Thyroid gland (tissue), 4 donors: ENCODE measurements at regions not wholly inside any gene's neighbourhood (a gene's known extent, or its start where the extent isn't known, plus 50 kb on each side); places are given as distances from the start of the nearest gene placed in this dataset.

Source experiments
- DNase-seq, 2 donors: peaks; one replicate each; pipeline ENCODE4 v3.0.0-alpha.2; 2019
- H3K27ac ChIP-seq, 3 donors: fragments of 200-600 bp; sonication (generic); 1 replicate in 2 of 3; 2 replicates in 1 of 3; pipeline ENCODE4 v1.5.1; 2016 to 2019; ENCODE audit warnings: mild to moderate bottlenecking in 1 of 3, moderate library complexity in 1 of 3
- H3K27me3 ChIP-seq: fragments of 200-600 bp; sonication (generic); one replicate; pipeline ENCODE4 v1.5.1; 2019
- H3K36me3 ChIP-seq, 2 donors: fragments of 200-600 bp; sonication (generic); one replicate each; pipeline ENCODE4 v1.5.1; 2016 to 2019
- H3K4me1 ChIP-seq, 2 donors: fragments of 200-600 bp; sonication (generic); one replicate each; pipeline ENCODE4 v1.5.1; 2017 to 2019
- H3K4me3 ChIP-seq, 3 donors: fragments of 200-600 bp; sonication (generic); replicated peaks in 1 of 3; 1 replicate in 2 of 3; 2 replicates in 1 of 3; pipeline ENCODE4 v1.5.1; 2016; ENCODE audit warnings: mild to moderate bottlenecking in 1 of 3
- H3K9me3 ChIP-seq: fragments of 200-600 bp; sonication (generic); one replicate; pipeline ENCODE4 v1.5.1; 2017
- POLR2A ChIP-seq, 2 donors: fragments of 450-650 bp; IDR thresholded peaks; one replicate each; pipeline ENCODE4 v1.6.1; 2017; ENCODE audit warnings: antibody characterized with exemption in 2 of 2, mild to moderate bottlenecking in 2 of 2, moderate library complexity in 1 of 2
- WGBS, 2 donors: methylation state at CpG; one replicate each; pipeline ENCODE4 v1.1.5; 2017; 5-methylcytosine and 5-hydroxymethylcytosine counted together
- intact Hi-C: fragments of 100-400 bp; cut with DNase I; formaldehyde crosslinking; loops from one replicate; pipeline ENCODE4 v1.15.1; 2023
- TF ChIP-seq, protein P1 (sequence below), 6 experiments: fragments of 200-600 bp in 3 of 6; fragments of 450-650 bp in 3 of 6; sonication (generic) in 3 of 6; IDR thresholded peaks; one replicate each; pipeline ENCODE4 v1.5.1; 2016 to 2019; ENCODE audit warnings: antibody characterized with exemption in 6 of 6, mild to moderate bottlenecking in 2 of 6, inconsistent platforms in 1 of 6, moderate library complexity in 1 of 6

DNA sequence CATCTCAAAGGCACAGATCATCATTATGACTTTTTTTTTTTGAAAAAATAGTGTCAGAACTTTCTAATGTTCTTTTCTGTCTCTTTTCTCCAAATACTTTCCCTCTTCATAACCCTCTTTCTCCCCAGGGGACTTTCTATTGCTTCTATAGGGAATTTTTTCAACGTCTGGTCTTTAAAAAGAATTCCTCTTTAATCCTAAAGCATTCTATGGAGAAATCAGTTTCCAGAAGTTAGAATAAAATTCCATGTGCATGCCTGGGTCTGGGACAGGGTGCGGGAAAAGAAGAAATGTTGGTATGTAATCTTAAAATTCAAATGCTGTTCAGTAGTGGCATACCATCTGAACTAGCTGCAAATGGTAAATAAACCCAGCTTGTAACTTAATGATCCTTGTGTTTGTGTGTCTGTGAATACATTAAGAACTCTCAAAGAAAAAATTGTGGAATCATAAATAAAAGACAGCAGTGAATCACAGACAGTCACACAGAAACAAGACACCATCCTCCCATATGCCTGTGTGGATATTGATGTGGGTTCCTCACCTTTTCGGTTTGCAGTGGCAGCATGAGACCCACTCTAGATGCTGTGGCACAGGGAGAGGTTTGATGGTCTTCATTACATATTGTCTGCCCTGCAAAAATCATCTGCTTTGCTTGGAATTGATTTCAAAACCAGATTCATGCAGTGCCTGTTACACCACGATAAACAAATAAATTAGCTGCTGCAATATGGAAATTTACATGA is 374.7 kb upstream of the NRP1 start:
- WGBS, 2 donors, result 86 to 87% methylated on average over 4 of the region's 4 CpGs
- Histone ChIP-seq H3K4me3 (no peak overlapping the region), H3K9me3 (no peaks in the 10 kb centered on the region), H3K27me3 (no peaks in the 10 kb centered on the region), H3K27ac (no peak overlapping the region), H3K36me3 (no peaks in the 10 kb centered on the region), H3K4me1 (no peaks in the 10 kb centered on the region)
- intact Hi-C loops, result no loop called here
- TF ChIP-seq, protein P1, sequence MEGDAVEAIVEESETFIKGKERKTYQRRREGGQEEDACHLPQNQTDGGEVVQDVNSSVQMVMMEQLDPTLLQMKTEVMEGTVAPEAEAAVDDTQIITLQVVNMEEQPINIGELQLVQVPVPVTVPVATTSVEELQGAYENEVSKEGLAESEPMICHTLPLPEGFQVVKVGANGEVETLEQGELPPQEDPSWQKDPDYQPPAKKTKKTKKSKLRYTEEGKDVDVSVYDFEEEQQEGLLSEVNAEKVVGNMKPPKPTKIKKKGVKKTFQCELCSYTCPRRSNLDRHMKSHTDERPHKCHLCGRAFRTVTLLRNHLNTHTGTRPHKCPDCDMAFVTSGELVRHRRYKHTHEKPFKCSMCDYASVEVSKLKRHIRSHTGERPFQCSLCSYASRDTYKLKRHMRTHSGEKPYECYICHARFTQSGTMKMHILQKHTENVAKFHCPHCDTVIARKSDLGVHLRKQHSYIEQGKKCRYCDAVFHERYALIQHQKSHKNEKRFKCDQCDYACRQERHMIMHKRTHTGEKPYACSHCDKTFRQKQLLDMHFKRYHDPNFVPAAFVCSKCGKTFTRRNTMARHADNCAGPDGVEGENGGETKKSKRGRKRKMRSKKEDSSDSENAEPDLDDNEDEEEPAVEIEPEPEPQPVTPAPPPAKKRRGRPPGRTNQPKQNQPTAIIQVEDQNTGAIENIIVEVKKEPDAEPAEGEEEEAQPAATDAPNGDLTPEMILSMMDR (IDR thresholded peaks at IDR 0.05), result no peak
- TF ChIP-seq POLR2A (IDR thresholded peaks at IDR 0.05), result no peak
- DNase-seq, result no peak

DNA sequence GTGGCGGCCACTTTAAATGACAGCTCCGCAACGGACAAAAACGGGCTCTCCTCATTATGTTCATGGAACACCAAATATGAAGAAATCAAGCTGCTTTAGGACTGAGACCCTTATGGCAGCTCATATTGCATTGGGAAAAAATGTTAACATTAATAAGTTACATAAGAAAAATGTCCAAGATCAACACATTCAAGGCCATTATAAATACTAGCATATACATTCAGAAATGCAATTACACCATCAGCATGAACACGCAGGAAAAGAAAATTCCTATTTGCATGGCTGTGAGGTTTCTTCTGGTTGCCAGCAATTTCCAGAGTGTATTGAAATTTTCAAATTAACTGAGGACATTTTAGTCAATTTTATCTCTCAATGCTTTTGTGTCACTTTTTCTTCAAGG is 374.1 kb upstream of the NRP1 start:
- Histone ChIP-seq H3K4me3 (no peak overlapping the region), H3K4me1 (no peaks in the 10 kb centered on the region), H3K36me3 (no peaks in the 10 kb centered on the region), H3K27me3 (no peaks in the 10 kb centered on the region), H3K27ac (no peak overlapping the region), H3K9me3 (no peaks in the 10 kb centered on the region)
- DNase-seq, result no peak
- WGBS, 2 donors, result 93 to 94% methylated on average over 5 of the region's 5 CpGs
- TF ChIP-seq, protein P1 (IDR thresholded peaks at IDR 0.05), result no peak
- TF ChIP-seq POLR2A (IDR thresholded peaks at IDR 0.05), result no peak
- intact Hi-C loops, result no loop called here

DNA sequence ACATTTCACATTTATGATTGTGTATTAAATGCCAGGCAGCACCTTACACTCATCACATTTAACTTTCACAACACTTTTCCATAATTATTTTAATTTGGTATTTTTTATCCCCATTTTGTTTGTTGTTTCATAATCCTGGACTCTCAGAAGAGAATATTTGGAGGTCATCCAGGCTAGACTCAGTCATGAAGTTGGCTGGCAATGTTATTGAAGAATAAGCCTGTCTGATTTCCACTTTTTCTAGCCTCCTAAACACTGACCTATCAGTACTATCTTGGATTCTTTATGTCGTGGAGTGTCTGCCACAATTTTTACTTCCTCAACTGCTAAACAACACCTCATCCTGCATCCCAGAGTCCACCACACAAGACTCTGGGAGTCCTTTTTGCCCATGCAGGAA is 372.3 kb upstream of the NRP1 start:
- intact Hi-C loops, result no loop called here
- H3K4me1 ChIP-seq, result no peaks in the 10 kb centered on the region
- WGBS, 2 donors, result 66 to 83% methylated on average over 1 of the region's 1 CpG
- H3K36me3 ChIP-seq, result no peaks in the 10 kb centered on the region
- no peak for DNase-seq
- H3K27me3 ChIP-seq, result no peaks in the 10 kb centered on the region
- H3K9me3 ChIP-seq, result no peaks in the 10 kb centered on the region
- H3K27ac ChIP-seq, result no peak overlapping the region
- no peak overlapping the region for H3K4me3 ChIP-seq
- TF ChIP-seq, protein P1 (IDR thresholded peaks at IDR 0.05), result no peak
- no peak for TF ChIP-seq POLR2A (IDR thresholded peaks at IDR 0.05)

- no peaks in the 10 kb centered on the region for H3K36me3 ChIP-seq
- H3K4me1 ChIP-seq, result no peaks in the 10 kb centered on the region
- WGBS, 2 donors, result 60 to 77% methylated on average over 3 of the region's 3 CpGs
- no peaks in the 10 kb centered on the region for H3K27me3 ChIP-seq
- intact Hi-C loops, result no loop called here
- H3K4me3 ChIP-seq, result no peak overlapping the region
- TF ChIP-seq, protein P1 (IDR thresholded peaks at IDR 0.05), result no peak
- no peak for TF ChIP-seq POLR2A (IDR thresholded peaks at IDR 0.05)
- no peak overlapping the region for H3K27ac ChIP-seq
- no peaks in the 10 kb centered on the region for H3K9me3 ChIP-seq
- DNase-seq, result peak; percentile 8 to 17
Measured at GRCh38 chr10:33706191-33706590, 371.7 kb upstream of the NRP1 start.

GRCh38 chr10:33704214-33704830 is 369.9 kb upstream of the NRP1 start:
- TF ChIP-seq, protein P1 (IDR thresholded peaks at IDR 0.05), result no peak
- no peak for TF ChIP-seq POLR2A (IDR thresholded peaks at IDR 0.05)
- no peaks in the 10 kb centered on the region for H3K4me1 ChIP-seq
- intact Hi-C loops, result no loop called here

More at GRCh38 chr10:33704214-33704830, 369.9 kb upstream of the NRP1 start:
- WGBS, 2 donors, result 89% methylated on average over 4 of the region's 4 CpGs
- Histone ChIP-seq H3K27ac (no peak overlapping the region), H3K4me3 (no peak overlapping the region), H3K36me3 (no peaks in the 10 kb centered on the region), H3K9me3 (no peaks in the 10 kb centered on the region), H3K27me3 (no peaks in the 10 kb centered on the region)
- DNase-seq, result no peak
